WERI-Rb-1 (cell line): ENCODE measurements at regions not wholly inside any gene's neighbourhood (a gene's known extent, or its start where the extent isn't known, plus 50 kb on each side); places are given as distances from the start of the nearest gene placed in this dataset.

Source experiments
- DNase-seq: peaks from one replicate; pipeline ENCODE4 v3.0.0-alpha.2; 2020
- H3K27ac ChIP-seq: fragments of 250-450 bp; sonication (Bioruptor Pico); 2 replicates; pipeline ENCODE4 v1.5.1; 2020; ENCODE audit warnings: mild to moderate bottlenecking, moderate library complexity
- H3K27me3 ChIP-seq: fragments of 250-450 bp; sonication (Bioruptor Pico); 2 replicates; pipeline ENCODE4 v1.5.1; 2021; ENCODE audit warnings: mild to moderate bottlenecking, low read depth, moderate library complexity; ENCODE audit not compliant: insufficient read depth, severe bottlenecking
- H3K36me3 ChIP-seq: fragments of 250-450 bp; sonication (Bioruptor Pico); 2 replicates; pipeline ENCODE4 v1.5.1; 2020; ENCODE audit warnings: mild to moderate bottlenecking, moderate library complexity
- H3K4me3 ChIP-seq: 2 replicates; pipeline ENCODE4 v1.5.1; 2011; ENCODE audit warnings: low read depth, mild to moderate bottlenecking, control low read depth, low read length
- H3K9me3 ChIP-seq: fragments of 250-450 bp; sonication (Bioruptor Pico); 2 replicates; pipeline ENCODE4 v1.5.1; 2021; ENCODE audit warnings: mild to moderate bottlenecking, moderate library complexity; ENCODE audit not compliant: severe bottlenecking
- CTCF ChIP-seq: IDR thresholded peaks from 2 replicates; pipeline ENCODE4 v1.5.1; 2011; ENCODE audit warnings: low read depth, mild to moderate bottlenecking, control low read depth, inconsistent platforms, low read length

GRCh38 chr10:44682507-44682906, 228.6 kb upstream of the TMEM72 start:
- DNase-seq: no peak
- no peak for TF ChIP-seq CTCF
- peaks cover 92% of the 10 kb centered on the region for H3K27me3 ChIP-seq
- H3K27ac ChIP-seq: no peak overlapping the region
- no peak overlapping the region for H3K4me3 ChIP-seq
- H3K36me3 ChIP-seq: no peaks in the 10 kb centered on the region
- H3K9me3 ChIP-seq: no peaks in the 10 kb centered on the region

GRCh38 chr10:44684661-44685060, 226.5 kb upstream of the TMEM72 start:
- no peaks in the 10 kb centered on the region for H3K9me3 ChIP-seq
- no peak for DNase-seq
- H3K36me3 ChIP-seq: no peaks in the 10 kb centered on the region
- H3K27ac ChIP-seq: no peak overlapping the region
- H3K4me3 ChIP-seq: no peak overlapping the region
- no peak for TF ChIP-seq CTCF
- peaks cover 88% of the 10 kb centered on the region for H3K27me3 ChIP-seq

- TF ChIP-seq CTCF: no peak
- Histone ChIP-seq H3K27ac (no peak overlapping the region), H3K36me3 (no peaks in the 10 kb centered on the region), H3K9me3 (no peaks in the 10 kb centered on the region), H3K4me3 (no peak overlapping the region), H3K27me3 (peaks cover 83% of the 10 kb centered on the region)
- DNase-seq: no peak
These were observed 225.9 kb upstream of the TMEM72 start for GRCh38 chr10:44685220-44685619.

- DNase-seq: no peak
- Histone ChIP-seq H3K9me3 (no peaks in the 10 kb centered on the region), H3K27ac (no peak overlapping the region)
These were observed 225.4 kb upstream of the TMEM72 start for GRCh38 chr10:44685747-44686146.

GRCh38 chr10:44689368-44689767, 221.8 kb upstream of the TMEM72 start:
- H3K27me3 ChIP-seq: peaks cover 56% of the 10 kb centered on the region
- no peak overlapping the region for H3K4me3 ChIP-seq
- H3K27ac ChIP-seq: no peak overlapping the region
- TF ChIP-seq CTCF: no peak
- H3K9me3 ChIP-seq: no peaks in the 10 kb centered on the region
- H3K36me3 ChIP-seq: no peaks in the 10 kb centered on the region
- no peak for DNase-seq

More at GRCh38 chr10:44685747-44686146, 225.4 kb upstream of the TMEM72 start:
- TF ChIP-seq CTCF: no peak
- Histone ChIP-seq H3K36me3 (no peaks in the 10 kb centered on the region), H3K4me3 (no peak overlapping the region), H3K27me3 (peaks cover 83% of the 10 kb centered on the region)

- Histone ChIP-seq H3K36me3 (no peaks in the 10 kb centered on the region), H3K27me3 (peaks cover 53% of the 10 kb centered on the region), H3K9me3 (no peaks in the 10 kb centered on the region), H3K27ac (no peak overlapping the region), H3K4me3 (no peak overlapping the region)
- no peak for DNase-seq
- TF ChIP-seq CTCF: no peak
These were observed 214.6 kb upstream of the TMEM72 start for GRCh38 chr10:44696496-44696895.
